ENCODE measurements at regions not wholly inside any gene's neighbourhood (a gene's known extent, or its start where the extent isn't known, plus 50 kb on each side); places are given as distances from the start of the nearest gene placed in this dataset.

DNA sequence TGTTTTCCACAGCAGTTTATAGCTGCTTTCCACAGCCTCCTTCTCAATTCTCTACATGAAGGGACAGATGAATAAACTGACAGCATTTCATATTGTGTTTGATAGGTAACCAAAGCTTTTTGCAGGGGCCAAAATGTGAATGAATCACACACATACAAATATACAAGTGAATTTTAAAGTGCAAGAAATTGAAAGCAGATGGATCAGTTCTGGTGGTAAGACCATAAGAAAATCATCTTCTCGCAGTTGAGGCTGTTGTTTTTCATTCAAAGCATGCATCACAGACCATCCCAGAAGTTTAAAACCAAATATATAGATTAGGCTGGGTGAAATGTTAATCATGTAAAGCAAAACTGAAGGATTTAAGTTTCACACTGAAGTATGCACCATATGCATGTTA lies 1569.4 kb downstream of the PCDH9 start (continued):
- TF ChIP-seq, protein P1, sequence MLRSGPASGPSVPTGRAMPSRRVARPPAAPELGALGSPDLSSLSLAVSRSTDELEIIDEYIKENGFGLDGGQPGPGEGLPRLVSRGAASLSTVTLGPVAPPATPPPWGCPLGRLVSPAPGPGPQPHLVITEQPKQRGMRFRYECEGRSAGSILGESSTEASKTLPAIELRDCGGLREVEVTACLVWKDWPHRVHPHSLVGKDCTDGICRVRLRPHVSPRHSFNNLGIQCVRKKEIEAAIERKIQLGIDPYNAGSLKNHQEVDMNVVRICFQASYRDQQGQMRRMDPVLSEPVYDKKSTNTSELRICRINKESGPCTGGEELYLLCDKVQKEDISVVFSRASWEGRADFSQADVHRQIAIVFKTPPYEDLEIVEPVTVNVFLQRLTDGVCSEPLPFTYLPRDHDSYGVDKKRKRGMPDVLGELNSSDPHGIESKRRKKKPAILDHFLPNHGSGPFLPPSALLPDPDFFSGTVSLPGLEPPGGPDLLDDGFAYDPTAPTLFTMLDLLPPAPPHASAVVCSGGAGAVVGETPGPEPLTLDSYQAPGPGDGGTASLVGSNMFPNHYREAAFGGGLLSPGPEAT (IDR thresholded peaks at IDR 0.05; ENCODE audit: low read depth): no peak
- TF ChIP-seq BRCA1 (IDR thresholded peaks at IDR 0.05; ENCODE audit: low read depth, low read length) (no peak), SREBF2 (IDR thresholded peaks at IDR 0.05; ENCODE audit: low read length) (no peak), MEF2A (IDR thresholded peaks at IDR 0.05; ENCODE audit: insufficient read depth, low read depth, low read length) (no peak), SMC3 (IDR thresholded peaks at IDR 0.05; ENCODE audit: borderline replicate concordance, low read length) (no peak), EGR1 (IDR thresholded peaks at IDR 0.05; ENCODE audit: borderline replicate concordance in 1 of 2, low read depth in 2 of 2, low read length in 2 of 2) (no peak), JUND (IDR thresholded peaks at IDR 0.05; ENCODE audit: low read depth, low read length) (no peak), ATF7 (IDR thresholded peaks at IDR 0.05; ENCODE audit: low read depth) (no peak), PAX8 (IDR thresholded peaks at IDR 0.05) (no peak), SMAD5 (IDR thresholded peaks at IDR 0.05; ENCODE audit: low read depth) (no peak)

DNA sequence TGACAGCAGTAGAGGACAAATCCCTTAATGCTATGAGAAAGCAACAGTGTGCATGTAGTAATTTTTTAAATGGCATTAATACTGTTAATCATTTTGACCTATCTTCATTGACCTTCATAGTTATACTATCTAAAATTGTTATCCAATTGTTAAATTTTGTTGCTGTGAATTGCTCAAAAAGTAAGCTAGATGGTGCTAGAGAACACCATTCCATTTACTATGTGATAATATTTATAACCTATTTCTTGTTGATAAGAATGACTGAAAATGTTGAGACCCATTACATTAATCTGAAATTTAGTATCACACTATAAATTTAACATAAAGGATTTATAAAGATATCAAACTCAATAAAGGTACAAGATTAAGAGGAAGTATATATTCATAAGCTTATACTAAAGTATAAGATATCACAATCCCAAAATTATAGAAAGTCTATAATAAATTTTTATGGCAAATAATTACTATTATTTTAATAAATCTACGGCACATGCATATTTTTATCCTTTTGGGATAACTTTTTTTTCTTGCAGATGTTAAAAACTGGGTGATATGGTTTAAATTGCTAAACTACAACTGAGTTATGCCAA lies 1573.3 kb downstream of the PCDH9 start:
- WGBS (ENCODE audit: insufficient coverage, insufficient replicate concordance, low lambda C conversion rate, missing lambda C conversion rate): 0% methylated on average over 1 of the region's 1 CpG
- ChIA-PET RAD21 (ENCODE audit: unreplicated experiment) (interaction anchor here (0.8 to 1.3 kb wide), 3 partner anchors 9 to 1759 kb away, joined by 3 to 5 read pairs (median 3); no protein-coding TSS in a partner anchor), CTCF (interaction anchor here (0.7 to 2.1 kb wide), 10 partner anchors 9 to 1581 kb away, joined by 3 to 15 read pairs (median 3); no protein-coding TSS in a partner anchor), POLR2A (no interaction called here), SMC1A (ENCODE audit: uncharacterized antibody, unreplicated experiment) (interaction anchor here (0.6 to 1.7 kb wide), 5 partner anchors 544 to 1581 kb away, joined by 3 to 4 read pairs (median 3); no protein-coding TSS in a partner anchor)
- Histone ChIP-seq H2AFZ (ENCODE audit: control insufficient read depth, low read depth, low read length) (no peak overlapping the region), H3K4me1 (ENCODE audit: control insufficient read depth, insufficient read depth, low read length) (no peaks in the 10 kb centered on the region), H3K36me3 (ENCODE audit: control insufficient read depth in 2 of 2, insufficient read depth in 2 of 2, low read length in 1 of 2) (no peaks in the 10 kb centered on the region), H3K27ac (ENCODE audit: control insufficient read depth, insufficient read depth) (no peak overlapping the region), H4K20me1 (ENCODE audit: control insufficient read depth, insufficient read depth) (no peaks in the 10 kb centered on the region), H3K27me3 (replicated peaks in 1 of 2; ENCODE audit: control insufficient read depth in 2 of 2, insufficient read depth in 2 of 2, low read length in 1 of 2) (no peaks in the 10 kb centered on the region), H3K9ac (ENCODE audit: control insufficient read depth, insufficient read depth, low read length) (no peak overlapping the region), H3K9me3 (replicated peaks; ENCODE audit: control insufficient read depth, insufficient read depth, low read length) (no peaks in the 10 kb centered on the region), H3K79me2 (ENCODE audit: control insufficient read depth, insufficient read depth, low read length) (no peaks in the 10 kb centered on the region), H3K4me3 (no peak overlapping the region), H3K4me2 (ENCODE audit: control insufficient read depth, insufficient read depth) (no peak overlapping the region)
- intact Hi-C loops (cut with micrococcal nuclease; ENCODE audit: unreplicated experiment): loop anchor here (5.0 kb wide), 2 partner anchors 1565 to 1580 kb away; no protein-coding TSS in a partner anchor
- DNase-seq (ENCODE audit: low read depth, low spot score): no peak
- in situ Hi-C loops (cut with MboI): loop anchor here (5.0 kb wide), 1 partner anchor 1575 kb away; the partner anchor contains the start of gene PCDH9
- no peak for FAIRE-seq
- no TSS peak for BruUV-seq (replicated peaks)
- peak; percentile 52; the same call in 1 of the 3 replicates for ATAC-seq
- TF ChIP-seq, protein P2, sequence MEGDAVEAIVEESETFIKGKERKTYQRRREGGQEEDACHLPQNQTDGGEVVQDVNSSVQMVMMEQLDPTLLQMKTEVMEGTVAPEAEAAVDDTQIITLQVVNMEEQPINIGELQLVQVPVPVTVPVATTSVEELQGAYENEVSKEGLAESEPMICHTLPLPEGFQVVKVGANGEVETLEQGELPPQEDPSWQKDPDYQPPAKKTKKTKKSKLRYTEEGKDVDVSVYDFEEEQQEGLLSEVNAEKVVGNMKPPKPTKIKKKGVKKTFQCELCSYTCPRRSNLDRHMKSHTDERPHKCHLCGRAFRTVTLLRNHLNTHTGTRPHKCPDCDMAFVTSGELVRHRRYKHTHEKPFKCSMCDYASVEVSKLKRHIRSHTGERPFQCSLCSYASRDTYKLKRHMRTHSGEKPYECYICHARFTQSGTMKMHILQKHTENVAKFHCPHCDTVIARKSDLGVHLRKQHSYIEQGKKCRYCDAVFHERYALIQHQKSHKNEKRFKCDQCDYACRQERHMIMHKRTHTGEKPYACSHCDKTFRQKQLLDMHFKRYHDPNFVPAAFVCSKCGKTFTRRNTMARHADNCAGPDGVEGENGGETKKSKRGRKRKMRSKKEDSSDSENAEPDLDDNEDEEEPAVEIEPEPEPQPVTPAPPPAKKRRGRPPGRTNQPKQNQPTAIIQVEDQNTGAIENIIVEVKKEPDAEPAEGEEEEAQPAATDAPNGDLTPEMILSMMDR (IDR thresholded peaks at IDR 0.05 in 2 of 3, conservative IDR thresholded peaks at IDR 0.05 in 1 of 3; ENCODE audit: control insufficient read depth in 2 of 3, extremely low read depth in 1 of 3, insufficient read depth in 1 of 3, low read depth in 3 of 3, low read length in 3 of 3): peak in 1 of 3 experiments; percentile 27; a peak in 3 of 6 replicates
- TF ChIP-seq SPI1 (IDR thresholded peaks at IDR 0.05; ENCODE audit: borderline replicate concordance, insufficient read depth, low read depth, low read length) (no peak), RAD21 (IDR thresholded peaks at IDR 0.05; ENCODE audit: insufficient read depth, low read depth, low read length) (0 out of 2 replicates have a peak, but pooled peaks have one; percentile 8), SMC3 (IDR thresholded peaks at IDR 0.05; ENCODE audit: borderline replicate concordance, low read length) (peak; percentile 22; the same call in 1 of the 2 replicates)
